Ovary (tissue), 7 donors: ENCODE measurements at regions not wholly inside any gene's neighbourhood (a gene's known extent, or its start where the extent isn't known, plus 50 kb on each side); places are given as distances from the start of the nearest gene placed in this dataset.
A peak's percentile ranks its signal among the peaks of the same experiment; 100 is the strongest.

Source experiments
- DNase-seq, 5 donors: peaks; one replicate each; pipeline ENCODE4 v3.0.0-alpha.2; 2019 to 2020
- H3K27ac ChIP-seq, 2 donors: fragments of 200-600 bp; one replicate each; pipeline versions ENCODE4 v1.5.1 to v1.8.0; 2019 to 2022
- H3K27me3 ChIP-seq: fragments of 200-600 bp; one replicate; pipeline ENCODE4 v1.8.0; 2022
- H3K36me3 ChIP-seq: fragments of 200-600 bp; sonication (generic); one replicate; pipeline ENCODE4 v1.5.1; 2019
- H3K4me1 ChIP-seq: one replicate; pipeline ENCODE4 v1.8.1; 2013; ENCODE audit warnings: mild to moderate bottlenecking, moderate library complexity; ENCODE audit not compliant: insufficient read depth
- H3K4me3 ChIP-seq: fragments of 200-600 bp; sonication (generic); one replicate; pipeline ENCODE4 v1.5.1; 2017
- H3K9me3 ChIP-seq, 2 donors: fragments of 200-600 bp in 1 of 2; sonication (generic) in 1 of 2; one replicate each; pipeline versions ENCODE4 v1.5.1 to v1.8.1; 2013 to 2019; ENCODE audit warnings: mild to moderate bottlenecking in 1 of 2, moderate library complexity in 1 of 2
- CTCF ChIP-seq, 3 donors: fragments of 450-650 bp in 2 of 3; fragments of 200-600 bp in 1 of 3; IDR thresholded peaks; one replicate each; pipeline versions ENCODE4 v1.5.1 to v1.8.0; 2016 to 2022; ENCODE audit warnings: antibody characterized with exemption in 3 of 3, mild to moderate bottlenecking in 1 of 3
- EP300 ChIP-seq: sonication (generic); formaldehyde crosslinking; IDR thresholded peaks from one replicate; pipeline ENCODE4 v1.6.1; 2017; ENCODE audit warnings: antibody characterized with exemption
- POLR2A ChIP-seq: fragments of 450-650 bp; IDR thresholded peaks from one replicate; pipeline ENCODE4 v1.6.1; 2017; ENCODE audit warnings: antibody characterized with exemption, mild to moderate bottlenecking, moderate library complexity
- WGBS, 3 donors: extraction: QIAGEN DNeasy Blood & Tissue Kit in 1 of 3; methylation state at CpG; one replicate each; pipeline versions ENCODE4 v1.1.5 to v1.1.7; 2013 to 2017; 5-methylcytosine and 5-hydroxymethylcytosine counted together
- intact Hi-C, 4 donors: fragments of 100-400 bp; cut with DNase I; formaldehyde crosslinking; loops; one replicate each; pipeline versions ENCODE4 v1.11.0 to v1.15.1; 2022 to 2023
- donor health status: DM: no; HTN: no; CAD: no; lungs with moderate emphysema.
- donor health status: DM: no; HTN: no; CAD: no.
- donor health status: Bipolar disorder and iron deficiency.
- donor health status: DM: no; HTN: no; CAD: no.
- donor health status: DM: yes; HTN: yes; CAD: no.

GRCh38 chr10:33760056-33760943 lies 425.8 kb upstream of the NRP1 start:
- Histone ChIP-seq H3K4me1 (peaks cover 6% of the 10 kb centered on the region), H3K27ac (peak overlapping the region in 1 of 2 donors; percentile 35), H3K9me3 (no peaks in the 10 kb centered on the region), H3K36me3 (no peaks in the 10 kb centered on the region), H3K27me3 (no peaks in the 10 kb centered on the region), H3K4me3 (no peak overlapping the region)
- DNase-seq: no peak
- intact Hi-C loops: no loop called here
- TF ChIP-seq CTCF (IDR thresholded peaks at IDR 0.05): no peak
- TF ChIP-seq EP300: no peak
- no peak for TF ChIP-seq POLR2A
- 10 to 33% (median 18%) methylated on average over 12 of the region's 12 CpGs for WGBS, 3 donors

- TF ChIP-seq CTCF (IDR thresholded peaks at IDR 0.05) (no peak), POLR2A (no peak), EP300 (no peak)
- Histone ChIP-seq H3K4me1 (peaks cover 6% of the 10 kb centered on the region), H3K27me3 (no peaks in the 10 kb centered on the region), H3K27ac (no peak overlapping the region), H3K36me3 (no peaks in the 10 kb centered on the region), H3K9me3 (no peaks in the 10 kb centered on the region), H3K4me3 (no peak overlapping the region)
- 57 to 75% (median 70%) methylated on average over 5 of the region's 5 CpGs for WGBS, 3 donors
- no peak for DNase-seq
- intact Hi-C loops: no loop called here
These were observed 424.7 kb upstream of the NRP1 start for GRCh38 chr10:33759191-33759590.

GRCh38 chr10:33758299-33758698 lies 423.8 kb upstream of the NRP1 start:
- TF ChIP-seq POLR2A: no peak
- no peak for TF ChIP-seq EP300
- no peak for TF ChIP-seq CTCF (IDR thresholded peaks at IDR 0.05)
- H3K27me3 ChIP-seq: no peaks in the 10 kb centered on the region
- intact Hi-C loops: no loop called here
- DNase-seq: no peak
- H3K4me3 ChIP-seq: no peak overlapping the region
- H3K4me1 ChIP-seq: peaks cover 6% of the 10 kb centered on the region
- H3K27ac ChIP-seq: no peak overlapping the region
- 52 to 62% (median 62%) methylated on average over 3 of the region's 3 CpGs for WGBS, 3 donors
- no peaks in the 10 kb centered on the region for H3K9me3 ChIP-seq
- no peaks in the 10 kb centered on the region for H3K36me3 ChIP-seq

- TF ChIP-seq EP300: no peak
- no peak for TF ChIP-seq POLR2A
- TF ChIP-seq CTCF (IDR thresholded peaks at IDR 0.05): no peak
- intact Hi-C loops: no loop called here
These were observed 419.6 kb upstream of the NRP1 start for GRCh38 chr10:33754052-33754451.

More at GRCh38 chr10:33754052-33754451, 419.6 kb upstream of the NRP1 start:
- no peaks in the 10 kb centered on the region for H3K36me3 ChIP-seq
- no peaks in the 10 kb centered on the region for H3K27me3 ChIP-seq
- no peak overlapping the region for H3K27ac ChIP-seq
- WGBS, 3 donors: 93 to 97% (median 97%) methylated on average over 4 of the region's 4 CpGs
- H3K4me3 ChIP-seq: no peak overlapping the region
- peaks cover 2% of the 10 kb centered on the region for H3K4me1 ChIP-seq
- H3K9me3 ChIP-seq: no peaks in the 10 kb centered on the region
- DNase-seq: no peak
